Stimulated activated CD4-positive, alpha-beta T cell treated with anti-CD3 and anti-CD28 coated beads, Interleukin-4, amount 100 ng/mL, for 48 hours (primary cell): ENCODE measurements at regions not wholly inside any gene's neighbourhood (a gene's known extent, or its start where the extent isn't known, plus 50 kb on each side); places are given as distances from the start of the nearest gene placed in this dataset.

Experiments used
- DNase-seq, 2 donors: peaks; one replicate each; pipeline ENCODE4 v3.0.0-alpha.2; 2020; ENCODE audit warnings: low read depth in 2 of 2

GRCh38 chr5:164027738-164028137 is 522.3 kb downstream of the MAT2B start:
- no peak for DNase-seq

GRCh38 chr5:164038128-164038783 is 532.8 kb downstream of the MAT2B start:
- no peak for DNase-seq

- no peak for DNase-seq
Measured at GRCh38 chr5:164041105-164041504, 535.7 kb downstream of the MAT2B start.

- DNase-seq, result no peak
Measured at GRCh38 chr5:164048359-164048926, 543.0 kb downstream of the MAT2B start.

- no peak for DNase-seq
Measured at GRCh38 chr5:164051745-164052144, 546.3 kb downstream of the MAT2B start.

GRCh38 chr5:164052536-164053093 is 547.2 kb downstream of the MAT2B start:
- DNase-seq, result no peak

- no peak for DNase-seq
Measured at GRCh38 chr5:164053123-164053522, 547.7 kb downstream of the MAT2B start.

- DNase-seq, result no peak
Measured at GRCh38 chr5:164054461-164054860, 549.0 kb downstream of the MAT2B start.

GRCh38 chr5:164057121-164057520 is 551.7 kb downstream of the MAT2B start:
- no peak for DNase-seq

GRCh38 chr5:164058621-164059020 is 553.2 kb downstream of the MAT2B start:
- no peak for DNase-seq

- no peak for DNase-seq
Measured at GRCh38 chr5:164059471-164059870, 554.1 kb downstream of the MAT2B start.

- no peak for DNase-seq
Measured at GRCh38 chr5:164060786-164061355, 555.5 kb downstream of the MAT2B start.

GRCh38 chr5:164062304-164062703 is 556.9 kb downstream of the MAT2B start:
- DNase-seq, result no peak

- DNase-seq, result no peak
Measured at GRCh38 chr5:164065266-164065665, 559.8 kb downstream of the MAT2B start.

- no peak for DNase-seq
Measured at GRCh38 chr5:164071671-164072070, 566.3 kb downstream of the MAT2B start.

GRCh38 chr5:164073081-164073480 is 567.7 kb downstream of the MAT2B start:
- no peak for DNase-seq

GRCh38 chr5:164076556-164076955 is 571.1 kb downstream of the MAT2B start:
- no peak for DNase-seq

GRCh38 chr5:164090358-164090757 is 584.9 kb downstream of the MAT2B start:
- no peak for DNase-seq

- DNase-seq, result no peak
Measured at GRCh38 chr5:164091836-164092235, 586.4 kb downstream of the MAT2B start.

- DNase-seq, result no peak
Measured at GRCh38 chr5:164094291-164094690, 588.9 kb downstream of the MAT2B start.

GRCh38 chr5:164097749-164098148 is 592.3 kb downstream of the MAT2B start:
- no peak for DNase-seq

- no peak for DNase-seq
Measured at GRCh38 chr5:164098531-164098930, 593.1 kb downstream of the MAT2B start.

- no peak for DNase-seq
Measured at GRCh38 chr5:164098979-164099378, 593.6 kb downstream of the MAT2B start.
